ENCODE measurements at regions not wholly inside any gene's neighbourhood (a gene's known extent, or its start where the extent isn't known, plus 50 kb on each side); places are given as distances from the start of the nearest gene placed in this dataset.

DNA sequence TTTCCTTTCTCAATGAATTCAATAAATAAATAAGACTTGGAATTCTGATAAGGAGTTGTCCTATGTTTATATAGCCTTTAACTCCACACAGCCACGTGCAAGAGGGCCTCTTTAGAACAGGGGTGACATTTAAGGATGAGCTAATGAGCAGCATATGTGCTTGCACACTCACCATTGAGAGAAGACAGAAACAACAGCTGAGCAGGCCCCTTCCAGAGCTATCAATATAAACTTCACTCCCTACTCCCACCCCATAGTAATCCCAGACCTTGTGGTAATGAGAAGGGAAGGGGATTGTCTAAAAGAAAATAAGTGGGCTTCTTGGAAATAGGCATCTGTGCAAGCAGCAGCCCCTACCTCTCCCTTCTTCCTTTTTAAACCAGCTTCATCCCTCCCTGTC is 176.0 kb downstream of the SEC16B start:
- TF ChIP-seq, protein P1, sequence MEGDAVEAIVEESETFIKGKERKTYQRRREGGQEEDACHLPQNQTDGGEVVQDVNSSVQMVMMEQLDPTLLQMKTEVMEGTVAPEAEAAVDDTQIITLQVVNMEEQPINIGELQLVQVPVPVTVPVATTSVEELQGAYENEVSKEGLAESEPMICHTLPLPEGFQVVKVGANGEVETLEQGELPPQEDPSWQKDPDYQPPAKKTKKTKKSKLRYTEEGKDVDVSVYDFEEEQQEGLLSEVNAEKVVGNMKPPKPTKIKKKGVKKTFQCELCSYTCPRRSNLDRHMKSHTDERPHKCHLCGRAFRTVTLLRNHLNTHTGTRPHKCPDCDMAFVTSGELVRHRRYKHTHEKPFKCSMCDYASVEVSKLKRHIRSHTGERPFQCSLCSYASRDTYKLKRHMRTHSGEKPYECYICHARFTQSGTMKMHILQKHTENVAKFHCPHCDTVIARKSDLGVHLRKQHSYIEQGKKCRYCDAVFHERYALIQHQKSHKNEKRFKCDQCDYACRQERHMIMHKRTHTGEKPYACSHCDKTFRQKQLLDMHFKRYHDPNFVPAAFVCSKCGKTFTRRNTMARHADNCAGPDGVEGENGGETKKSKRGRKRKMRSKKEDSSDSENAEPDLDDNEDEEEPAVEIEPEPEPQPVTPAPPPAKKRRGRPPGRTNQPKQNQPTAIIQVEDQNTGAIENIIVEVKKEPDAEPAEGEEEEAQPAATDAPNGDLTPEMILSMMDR (IDR thresholded peaks at IDR 0.05; ENCODE audit: low read depth, low read length, poor library complexity, severe bottlenecking): no peak
- TF ChIP-seq EZH2phosphoT487 (IDR thresholded peaks at IDR 0.05; ENCODE audit: borderline replicate concordance, low read length): no peak

Measured in DOHH2 (cell line).